ENCODE measurements at regions not wholly inside any gene's neighbourhood (a gene's known extent, or its start where the extent isn't known, plus 50 kb on each side); places are given as distances from the start of the nearest gene placed in this dataset.

- TF ChIP-seq, protein P1, sequence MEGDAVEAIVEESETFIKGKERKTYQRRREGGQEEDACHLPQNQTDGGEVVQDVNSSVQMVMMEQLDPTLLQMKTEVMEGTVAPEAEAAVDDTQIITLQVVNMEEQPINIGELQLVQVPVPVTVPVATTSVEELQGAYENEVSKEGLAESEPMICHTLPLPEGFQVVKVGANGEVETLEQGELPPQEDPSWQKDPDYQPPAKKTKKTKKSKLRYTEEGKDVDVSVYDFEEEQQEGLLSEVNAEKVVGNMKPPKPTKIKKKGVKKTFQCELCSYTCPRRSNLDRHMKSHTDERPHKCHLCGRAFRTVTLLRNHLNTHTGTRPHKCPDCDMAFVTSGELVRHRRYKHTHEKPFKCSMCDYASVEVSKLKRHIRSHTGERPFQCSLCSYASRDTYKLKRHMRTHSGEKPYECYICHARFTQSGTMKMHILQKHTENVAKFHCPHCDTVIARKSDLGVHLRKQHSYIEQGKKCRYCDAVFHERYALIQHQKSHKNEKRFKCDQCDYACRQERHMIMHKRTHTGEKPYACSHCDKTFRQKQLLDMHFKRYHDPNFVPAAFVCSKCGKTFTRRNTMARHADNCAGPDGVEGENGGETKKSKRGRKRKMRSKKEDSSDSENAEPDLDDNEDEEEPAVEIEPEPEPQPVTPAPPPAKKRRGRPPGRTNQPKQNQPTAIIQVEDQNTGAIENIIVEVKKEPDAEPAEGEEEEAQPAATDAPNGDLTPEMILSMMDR (IDR thresholded peaks at IDR 0.05; ENCODE audit: low read depth, low read length): no peak
- no peak for TF ChIP-seq EZH2phosphoT487 (IDR thresholded peaks at IDR 0.05; ENCODE audit: low read depth)
Observed at GRCh38 chr10:75305675-75306074, 69.9 kb upstream of the COMTD1 start.

All from OCI-LY3 (cell line).